PC-9 (cell line): ENCODE measurements at regions not wholly inside any gene's neighbourhood (a gene's known extent, or its start where the extent isn't known, plus 50 kb on each side); places are given as distances from the start of the nearest gene placed in this dataset.

Experiments used
- BruUV-seq: library from RNA; stranded (reverse); fragments of 400-500 nt; replicated peaks from 2 replicates; lab custom pipeline; 2021; lab: Mats Ljungman, UMichigan
- CTCF ChIA-PET: fragments of 300-600 bp; sonication (Branson Sonifier 250); formaldehyde crosslinking; loops from one replicate; lab custom pipeline; 2022; ENCODE audit warnings: antibody characterized with exemption; lab: Charles Lee
- POLR2A ChIA-PET: fragments of 300-600 bp; sonication (Branson Sonifier 250); formaldehyde crosslinking; loops from one replicate; lab custom pipeline; 2022; ENCODE audit warnings: antibody characterized with exemption; ENCODE audit not compliant: unreplicated experiment; lab: Charles Lee
- DNase-seq, 2 experiments: peaks; one replicate each; pipeline versions ENCODE4 v3.0.0 to v3.0.0-alpha.2; 2015 to 2022; ENCODE audit warnings: mixed read lengths in 1 of 2
- H2AFZ ChIP-seq: fragments of 200-600 bp; sonication (generic); 2 replicates; pipeline ENCODE4 v1.8.1; 2017; ENCODE audit warnings: antibody characterized with exemption
- H3F3A ChIP-seq: fragments of 200-600 bp; sonication (generic); 2 replicates; pipeline ENCODE4 v1.8.1; 2017; ENCODE audit warnings: antibody characterized with exemption, mild to moderate bottlenecking, low read depth; ENCODE audit not compliant: insufficient read depth
- H3K27ac ChIP-seq: fragments of 200-600 bp; sonication (generic); 2 replicates; pipeline ENCODE4 v1.6.1; 2016; ENCODE audit warnings: mixed run types
- H3K27me3 ChIP-seq: fragments of 200-600 bp; sonication (generic); 2 replicates; pipeline ENCODE4 v1.6.1; 2016; ENCODE audit warnings: low read depth, mixed run types; ENCODE audit not compliant: insufficient read depth
- H3K36me3 ChIP-seq: fragments of 200-600 bp; sonication (generic); 2 replicates; pipeline ENCODE4 v1.6.1; 2016; ENCODE audit warnings: low read depth, mixed run types
- H3K4me1 ChIP-seq: fragments of 200-600 bp; sonication (generic); replicated peaks from 2 replicates; pipeline ENCODE4 v1.6.1; 2016; ENCODE audit warnings: mixed run types; ENCODE audit not compliant: insufficient read depth
- H3K4me2 ChIP-seq: fragments of 200-600 bp; sonication (generic); 2 replicates; pipeline ENCODE4 v1.6.1; 2017; ENCODE audit warnings: mixed run types
- H3K4me3 ChIP-seq: fragments of 200-600 bp; sonication (generic); 2 replicates; pipeline ENCODE4 v1.6.1; 2016; ENCODE audit warnings: mixed run types
- H3K79me2 ChIP-seq: fragments of 200-600 bp; sonication (generic); 2 replicates; pipeline ENCODE4 v1.6.1; 2017; ENCODE audit warnings: low read depth, mixed run types
- H3K9me2 ChIP-seq: fragments of 200-600 bp; sonication (generic); 2 replicates; pipeline ENCODE4 v1.8.1; 2017; ENCODE audit warnings: mild to moderate bottlenecking; ENCODE audit not compliant: insufficient read depth
- H3K9me3 ChIP-seq: fragments of 200-600 bp; sonication (generic); 2 replicates; pipeline ENCODE4 v1.8.1; 2016; ENCODE audit warnings: low read depth; ENCODE audit not compliant: insufficient read depth
- H4K20me1 ChIP-seq: fragments of 200-600 bp; sonication (generic); 2 replicates; pipeline ENCODE4 v1.8.1; 2017; ENCODE audit not compliant: insufficient read depth
- CTCF ChIP-seq: fragments of 200-600 bp; sonication (generic); conservative IDR thresholded peaks from 2 replicates; pipeline ENCODE4 v1.6.1; 2017; ENCODE audit warnings: mixed run types, antibody characterized with exemption, mild to moderate bottlenecking, moderate library complexity
- EZH2 ChIP-seq: fragments of 200-600 bp; sonication (generic); IDR thresholded peaks from 2 replicates; pipeline ENCODE4 v1.8.0; 2017; ENCODE audit warnings: antibody characterized with exemption, low read depth
- intact Hi-C: fragments of 100-400 bp; cut with micrococcal nuclease; formaldehyde crosslinking; loops from one replicate; pipeline ENCODE4 v1.10.0; 2022; ENCODE audit not compliant: unreplicated experiment

- no peak overlapping the region for H3K4me2 ChIP-seq
- ChIA-PET CTCF (no interaction called here), POLR2A (no interaction called here)
- BruUV-seq = no TSS peak
- no peak overlapping the region for H3K4me3 ChIP-seq
- H3K79me2 ChIP-seq = no peaks in the 10 kb centered on the region
- intact Hi-C loops = no loop called here
- no peaks in the 10 kb centered on the region for H3K27me3 ChIP-seq
- H3K9me3 ChIP-seq = 0 out of 2 replicates have a peak, but pooled peaks cover 4% of the 10 kb centered on the region
- TF ChIP-seq EZH2 = no peak
- no peak for DNase-seq
- no peaks in the 10 kb centered on the region for H3F3A ChIP-seq
- H4K20me1 ChIP-seq = no peaks in the 10 kb centered on the region
- peaks cover 12% of the 10 kb centered on the region for H3K4me1 ChIP-seq
- H3K27ac ChIP-seq = no peak overlapping the region
- H3K9me2 ChIP-seq = no peaks in the 10 kb centered on the region; the same call in 1 of the 2 replicates
- H2AFZ ChIP-seq = no peak overlapping the region
- H3K36me3 ChIP-seq = no peaks in the 10 kb centered on the region
Measured at GRCh38 chr6:104486035-104486434, 373.7 kb downstream of the HACE1 start.

- Histone ChIP-seq H3F3A (no peaks in the 10 kb centered on the region), H3K79me2 (no peaks in the 10 kb centered on the region), H3K4me3 (no peak overlapping the region), H3K9me3 (0 out of 2 replicates have a peak, but pooled peaks cover 4% of the 10 kb centered on the region), H3K4me1 (peaks cover 12% of the 10 kb centered on the region), H3K27ac (no peak overlapping the region), H3K4me2 (no peak overlapping the region), H4K20me1 (no peaks in the 10 kb centered on the region), H3K27me3 (no peaks in the 10 kb centered on the region), H3K36me3 (no peaks in the 10 kb centered on the region), H2AFZ (no peak overlapping the region), H3K9me2 (no peaks in the 10 kb centered on the region; the same call in 1 of the 2 replicates)
- no peak for DNase-seq
- no peak for TF ChIP-seq CTCF
- ChIA-PET CTCF (no interaction called here), POLR2A (no interaction called here)
- no TSS peak for BruUV-seq
- intact Hi-C loops = loop anchor here (5.0 kb wide), 1 partner anchor 157 kb away; no protein-coding TSS in a partner anchor
Measured at GRCh38 chr6:104484626-104485025, 375.1 kb downstream of the HACE1 start.

GRCh38 chr6:104484191-104484590 lies 375.5 kb downstream of the HACE1 start:
- Histone ChIP-seq H3F3A (no peaks in the 10 kb centered on the region), H3K27me3 (no peaks in the 10 kb centered on the region), H3K4me2 (no peak overlapping the region), H3K36me3 (no peaks in the 10 kb centered on the region), H3K9me2 (no peaks in the 10 kb centered on the region; the same call in 1 of the 2 replicates), H3K79me2 (no peaks in the 10 kb centered on the region), H3K9me3 (0 out of 2 replicates have a peak, but pooled peaks cover 4% of the 10 kb centered on the region), H3K27ac (no peak overlapping the region), H3K4me1 (peaks cover 12% of the 10 kb centered on the region), H3K4me3 (no peak overlapping the region), H2AFZ (no peak overlapping the region), H4K20me1 (no peaks in the 10 kb centered on the region)
- TF ChIP-seq CTCF (no peak), EZH2 (no peak)
- DNase-seq = no peak
- POLR2A ChIA-PET = no interaction called here
- CTCF ChIA-PET = no interaction called here
- no TSS peak for BruUV-seq
- intact Hi-C loops = loop anchor here (5.0 kb wide), 1 partner anchor 157 kb away; no protein-coding TSS in a partner anchor
